ENCODE measurements at regions not wholly inside any gene's neighbourhood (a gene's known extent, or its start where the extent isn't known, plus 50 kb on each side); places are given as distances from the start of the nearest gene placed in this dataset.
A peak's percentile ranks its signal among the peaks of the same experiment; 100 is the strongest.

GRCh38 chr10:21290499-21291160, 234.9 kb downstream of the SKIDA1 start:
- POLR2A ChIA-PET (ENCODE audit: partially characterized antibody): no interaction called here
- H3K23me2 ChIP-seq (ENCODE audit: low read depth, low read length): no peaks in the 10 kb centered on the region
- TF ChIP-seq CBX5 (IDR thresholded peaks at IDR 0.05; ENCODE audit: low read depth, low read length) (no peak), YY1 (IDR thresholded peaks at IDR 0.05; ENCODE audit: low read depth, low read length) (no peak), SIN3A (conservative IDR thresholded peaks at IDR 0.05 in 1 of 2, IDR thresholded peaks at IDR 0.05 in 1 of 2; ENCODE audit: low read depth in 1 of 2, low read length in 2 of 2) (no peak)
- peak overlapping the region in 2 of 4 experiments; percentile 22 to 35; a peak in 3 of 8 replicates for H3K4me3 ChIP-seq (ENCODE audit: extremely low read depth in 1 of 4, insufficient read depth in 2 of 4, low read depth in 3 of 4, low read length in 4 of 4)
- H2AFZ ChIP-seq (ENCODE audit: low read length): no peak overlapping the region
- H2AK5ac ChIP-seq (ENCODE audit: low read depth, low read length): no peak overlapping the region
- H3K27me3 ChIP-seq (replicated peaks in 1 of 4; ENCODE audit: control insufficient read depth in 3 of 4, extremely low read depth in 1 of 4, insufficient read depth in 3 of 4, low read length in 3 of 4): no peaks in the 10 kb centered on the region
- 63% methylated on average over 2 of the region's 2 CpGs; no CpG with 5 or more reads in 1 of the 2 experiments for WGBS, 2 experiments (ENCODE audit: extremely low coverage in 1 of 2, insufficient coverage in 1 of 2, insufficient read length in 1 of 2, insufficient replicate concordance in 2 of 2, low coverage in 1 of 2, low lambda C conversion rate in 2 of 2, missing lambda C conversion rate in 1 of 2)
- no peak overlapping the region for H4K8ac ChIP-seq (ENCODE audit: extremely low read depth, insufficient read depth, low read length)
- peak overlapping the region; percentile 4 to 73; a peak in 2 of 4 replicates for H3K4me2 ChIP-seq (ENCODE audit: insufficient read depth in 1 of 2, low read depth in 2 of 2, low read length in 2 of 2)
- H3K56ac ChIP-seq (replicated peaks; ENCODE audit: insufficient read length, low read depth, low read length): no peak overlapping the region
- CTCF ChIA-PET (ENCODE audit: partially characterized antibody): no interaction called here
- H2BK15ac ChIP-seq (ENCODE audit: low read length): no peak overlapping the region
- H3K18ac ChIP-seq (ENCODE audit: extremely low read depth, low read length): peak overlapping the region; percentile 29
- no peak for FAIRE-seq
- no peak for DNase-seq (ENCODE audit: low read depth in 1 of 2, low spot score in 2 of 2)
- H3K36me3 ChIP-seq (ENCODE audit: control insufficient read depth in 2 of 4, insufficient read depth in 4 of 4, low read length in 3 of 4): peaks cover 0 to 3% (median 0%) of the 10 kb centered on the region in 4 experiments; a peak in 3 of 8 replicates
- H4K5ac ChIP-seq (ENCODE audit: insufficient read length, low read depth, low read length): peak overlapping the region; percentile 71
- H3K4ac ChIP-seq (replicated peaks; ENCODE audit: insufficient read length, low read depth, low read length): no peak overlapping the region
- H3K79me1 ChIP-seq (ENCODE audit: low read depth, low read length): no peaks in the 10 kb centered on the region; the same call in 1 of the 2 replicates
- no peak overlapping the region for H3K9ac ChIP-seq (replicated peaks in 1 of 4; ENCODE audit: extremely low read depth in 1 of 4, low read depth in 3 of 4, low read length in 3 of 4)
- H2BK20ac ChIP-seq (ENCODE audit: low read length): 0 out of 2 replicates have a peak overlapping the region, but pooled peaks have one; percentile 2
- no peak overlapping the region for H3K14ac ChIP-seq (ENCODE audit: insufficient read length)
- no peak overlapping the region for H2BK12ac ChIP-seq (ENCODE audit: low read depth, low read length)
- H3K79me2 ChIP-seq (ENCODE audit: control insufficient read depth in 1 of 2, insufficient read depth in 2 of 2, low read length in 2 of 2): peaks cover 0 to 44% of the 10 kb centered on the region in 2 experiments; a peak in 3 of 4 replicates
- no peaks in the 10 kb centered on the region for H4K20me1 ChIP-seq (replicated peaks in 1 of 2; ENCODE audit: control insufficient read depth in 1 of 2, insufficient read depth in 2 of 2, low read length in 2 of 2)
- H3K27ac ChIP-seq (ENCODE audit: low read depth, low read length): no peak overlapping the region
- H3K4me1 ChIP-seq (replicated peaks in 1 of 4; ENCODE audit: control insufficient read depth in 3 of 4, insufficient read depth in 4 of 4, low read length in 3 of 4): peaks cover 5 to 20% (median 20%) of the 10 kb centered on the region in 4 experiments
- H3K9me3 ChIP-seq (ENCODE audit: insufficient read depth in 2 of 2, low read depth in 1 of 2, low read length in 1 of 2): no peaks in the 10 kb centered on the region
- peak overlapping the region; percentile 26; the same call in 1 of the 2 replicates for H2BK5ac ChIP-seq (ENCODE audit: low read depth, low read length)
- H4K91ac ChIP-seq (replicated peaks; ENCODE audit: insufficient read length, low read length): no peak overlapping the region
- no peak overlapping the region for H3K23ac ChIP-seq (ENCODE audit: insufficient read length)
- H2BK120ac ChIP-seq (replicated peaks; ENCODE audit: low read depth, low read length): no peak overlapping the region
